HuH-7.5 (cell line): ENCODE measurements at regions not wholly inside any gene's neighbourhood (a gene's known extent, or its start where the extent isn't known, plus 50 kb on each side); places are given as distances from the start of the nearest gene placed in this dataset.
A peak's percentile ranks its signal among the peaks of the same experiment; 100 is the strongest.
"Not testable (repeated sequence)": the region's sequence is repeated elsewhere in the genome, so short reads cannot be mapped to it uniquely, and the experiment has no call there.

Experiments used
- DNase-seq: peaks from one replicate; pipeline ENCODE4 v3.0.0; 2011; ENCODE audit warnings: low spot score

GRCh38 chr17:13209081-13209480 lies 191.3 kb upstream of the ELAC2 start:
- no peak for DNase-seq

DNA sequence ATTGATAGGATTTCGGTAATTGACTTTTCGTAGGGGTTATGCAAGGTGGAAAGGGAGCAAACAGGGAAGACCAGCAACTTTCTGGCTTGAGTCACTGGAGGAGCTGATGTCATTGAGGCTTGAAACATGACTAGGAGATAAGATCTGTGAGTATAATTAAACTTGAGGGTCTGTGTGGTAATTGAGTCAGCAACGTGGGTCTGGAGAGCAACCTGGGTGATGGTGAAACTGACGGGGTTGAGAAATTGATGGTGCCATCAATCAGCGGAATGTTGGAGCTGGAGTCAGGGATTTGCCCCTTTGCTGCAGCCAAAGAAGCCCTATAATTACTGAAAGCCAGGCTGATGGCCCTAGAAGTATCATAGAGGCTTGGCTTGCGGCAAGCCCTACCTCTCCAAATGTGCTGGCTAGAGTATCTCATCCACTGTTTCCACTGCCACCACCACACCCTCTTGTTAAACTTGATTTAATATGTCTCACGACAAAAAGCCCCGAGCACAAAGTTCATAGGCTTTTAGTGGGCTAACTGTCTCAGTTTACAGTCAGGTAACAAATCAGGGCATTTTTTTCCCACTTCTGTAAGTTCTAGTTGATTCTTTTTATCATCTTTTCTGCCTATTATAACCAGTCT lies 186.9 kb upstream of the ELAC2 start:
- DNase-seq = no peak

- no peak for DNase-seq
Measured at GRCh38 chr17:13202835-13203234, 185.0 kb upstream of the ELAC2 start.

GRCh38 chr17:13200671-13201070 lies 182.8 kb upstream of the ELAC2 start:
- no peak for DNase-seq

DNA sequence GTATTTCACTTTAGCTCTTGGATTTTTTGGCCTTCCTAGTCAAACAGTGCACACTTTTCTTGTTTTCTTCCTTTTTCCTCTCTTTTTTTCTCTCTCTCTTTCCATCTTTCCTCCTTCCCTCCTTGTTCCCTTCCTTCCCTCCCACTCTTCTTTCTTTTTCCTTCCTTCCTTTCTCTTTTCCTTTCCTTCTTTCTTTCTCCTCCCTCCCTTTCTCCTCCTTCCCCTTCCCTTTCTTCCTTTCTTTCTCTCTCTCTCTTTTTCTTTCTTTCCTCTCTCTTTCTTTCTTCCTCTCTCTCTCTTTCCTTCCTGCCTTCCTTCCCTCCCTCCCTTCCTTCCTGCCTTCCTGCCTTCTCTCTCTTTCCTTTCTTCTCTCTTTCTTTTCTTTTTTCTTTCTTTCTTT lies 181.6 kb upstream of the ELAC2 start:
- DNase-seq = no peak

- DNase-seq = no peak
Measured at GRCh38 chr17:13197586-13197985, 179.8 kb upstream of the ELAC2 start.

- no peak for DNase-seq
Measured at GRCh38 chr17:13194887-13195286, 177.1 kb upstream of the ELAC2 start.

DNA sequence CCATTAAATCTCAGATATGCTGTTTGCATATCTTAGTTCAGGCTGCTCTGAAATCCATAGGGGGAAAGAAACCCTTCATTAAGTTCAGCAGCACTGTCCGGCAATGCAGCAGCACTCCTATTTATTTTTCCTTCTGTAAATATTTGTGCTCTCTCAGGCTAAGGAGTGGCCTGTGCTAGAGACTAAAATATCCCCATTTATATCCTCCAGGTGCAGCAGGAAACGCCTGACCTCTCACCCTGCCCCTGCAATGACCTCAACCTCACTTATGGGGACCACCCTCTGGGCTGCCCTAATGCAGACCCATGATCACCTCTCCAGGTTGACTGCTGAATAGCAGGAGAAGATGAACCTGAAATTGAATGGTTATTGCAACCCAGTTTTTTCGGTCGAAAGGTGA lies 165.0 kb upstream of the ELAC2 start:
- peak; percentile 16 for DNase-seq

DNA sequence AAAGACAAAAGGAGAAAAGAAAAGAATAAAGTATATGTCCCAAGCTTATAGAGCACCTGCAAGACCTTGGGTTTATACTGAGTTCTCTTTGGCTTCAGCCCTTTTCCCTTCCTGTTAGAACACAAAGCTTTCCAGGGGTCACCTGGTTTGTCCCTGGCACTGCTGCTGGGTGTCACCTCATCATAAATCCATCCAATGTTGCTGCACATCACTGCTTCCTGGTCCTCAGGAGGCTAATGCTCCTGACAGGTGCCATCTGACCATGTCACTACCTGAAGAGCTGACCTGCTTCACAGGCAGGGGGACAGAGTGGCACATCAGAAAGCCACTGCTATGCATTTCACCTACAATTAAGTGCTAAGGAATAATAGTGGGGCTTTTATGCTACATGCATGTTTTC lies 164.6 kb upstream of the ELAC2 start:
- peak; percentile 19 for DNase-seq

DNA sequence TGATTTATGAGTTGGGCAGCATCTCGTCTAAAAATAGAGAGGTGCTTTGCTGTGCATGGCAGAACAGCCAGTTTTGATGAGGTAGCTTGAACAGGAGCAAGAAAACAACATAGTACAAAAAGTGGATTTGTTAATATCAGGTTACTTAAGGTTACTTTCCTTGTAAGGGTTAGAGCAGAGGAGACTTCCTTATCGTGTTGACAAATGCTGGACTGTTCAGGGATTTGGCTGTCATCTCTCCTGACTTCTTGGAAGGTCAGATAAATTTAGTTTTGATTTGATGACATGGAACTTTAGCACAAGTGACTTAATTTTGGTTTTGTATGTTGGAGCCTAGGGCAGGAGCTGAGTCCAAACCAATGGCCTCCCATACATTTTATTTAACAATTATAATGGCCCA lies 163.9 kb upstream of the ELAC2 start:
- no peak for DNase-seq

GRCh38 chr17:13176436-13176835 lies 158.6 kb upstream of the ELAC2 start:
- no peak for DNase-seq

DNA sequence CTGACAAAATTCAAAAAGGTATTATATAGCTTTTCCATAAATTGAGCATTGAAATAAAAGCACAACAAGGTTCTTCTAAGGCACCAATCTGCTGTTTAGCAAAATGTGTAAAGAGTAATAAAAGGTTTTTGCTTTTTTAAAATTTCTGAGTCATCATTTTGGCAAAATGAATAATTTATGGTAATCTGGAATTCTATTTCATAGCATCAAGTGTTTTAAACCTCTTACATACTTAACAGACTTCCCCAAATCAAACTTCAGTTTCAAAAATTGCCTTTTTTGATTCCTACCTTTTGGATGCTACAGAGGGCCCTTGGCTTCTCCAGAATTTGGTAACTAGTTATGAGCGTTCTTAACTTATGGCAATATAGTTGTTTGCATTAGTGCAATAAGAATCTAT lies 154.0 kb upstream of the ELAC2 start:
- DNase-seq = no peak

DNA sequence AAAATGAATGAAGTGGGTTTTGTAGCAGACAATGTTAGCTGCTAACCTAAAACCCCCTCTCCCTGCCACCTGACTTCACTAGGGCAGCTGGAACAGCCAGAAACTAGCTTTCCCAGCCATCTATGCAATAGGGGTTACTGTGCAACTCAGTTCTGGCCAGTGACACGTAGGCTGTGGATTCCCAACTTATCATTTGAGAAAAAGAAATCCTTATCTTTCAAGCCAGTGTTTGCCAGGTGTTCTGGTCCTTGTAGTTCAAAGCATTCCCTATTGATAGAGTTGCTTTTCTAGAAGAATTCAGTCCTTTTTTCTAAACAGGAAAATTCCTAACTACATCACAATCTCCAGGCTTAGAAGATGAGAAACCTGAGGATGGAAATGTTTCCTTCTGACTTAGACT lies 144.5 kb upstream of the ELAC2 start:
- no peak for DNase-seq

- DNase-seq = no peak
Measured at GRCh38 chr17:13160790-13161189, 143.0 kb upstream of the ELAC2 start.

DNA sequence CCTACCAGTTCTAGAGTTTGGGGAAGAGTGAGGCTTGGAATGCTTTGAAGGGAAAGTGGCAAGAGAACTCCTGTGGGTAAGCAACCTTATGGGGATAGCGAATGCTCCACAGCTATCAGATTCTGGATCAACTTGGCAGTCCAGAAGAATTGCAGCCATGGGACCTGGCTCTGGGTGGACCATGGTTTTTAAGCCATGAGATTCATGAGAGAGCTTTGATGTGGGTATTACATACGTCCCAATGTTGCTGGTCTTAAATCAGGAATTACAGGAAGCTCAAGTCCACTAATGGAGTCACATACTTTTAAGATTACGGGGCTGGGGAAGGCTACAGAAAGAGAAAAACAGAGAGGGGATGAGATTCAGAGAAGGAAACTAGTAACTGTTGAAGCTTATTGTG lies 142.5 kb upstream of the ELAC2 start:
- DNase-seq = no peak

- DNase-seq = no peak
Measured at GRCh38 chr17:13158494-13159240, 140.8 kb upstream of the ELAC2 start.

- DNase-seq = no peak
Measured at GRCh38 chr17:13157656-13158055, 139.8 kb upstream of the ELAC2 start.

DNA sequence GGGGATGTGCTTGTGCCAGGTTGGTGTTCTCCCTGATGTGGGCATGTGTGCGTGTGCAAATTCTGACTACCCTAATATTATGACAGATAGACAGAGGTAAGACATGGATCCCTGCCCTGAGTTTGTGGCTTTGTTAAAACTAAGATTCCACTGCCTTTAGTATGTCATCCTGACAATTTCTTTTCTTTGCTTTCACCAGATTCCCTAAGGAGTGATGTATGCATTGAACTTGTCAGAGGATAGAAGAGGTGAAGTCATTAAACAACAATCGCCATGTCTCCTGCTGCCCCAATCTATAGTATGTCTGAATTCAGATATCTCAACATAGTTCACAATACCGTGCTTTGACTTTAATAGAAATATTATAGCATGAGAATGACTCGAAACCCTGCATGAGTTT lies 137.1 kb upstream of the ELAC2 start:
- no peak for DNase-seq

- DNase-seq = no peak
Measured at GRCh38 chr17:13154398-13154797, 136.6 kb upstream of the ELAC2 start.

DNA sequence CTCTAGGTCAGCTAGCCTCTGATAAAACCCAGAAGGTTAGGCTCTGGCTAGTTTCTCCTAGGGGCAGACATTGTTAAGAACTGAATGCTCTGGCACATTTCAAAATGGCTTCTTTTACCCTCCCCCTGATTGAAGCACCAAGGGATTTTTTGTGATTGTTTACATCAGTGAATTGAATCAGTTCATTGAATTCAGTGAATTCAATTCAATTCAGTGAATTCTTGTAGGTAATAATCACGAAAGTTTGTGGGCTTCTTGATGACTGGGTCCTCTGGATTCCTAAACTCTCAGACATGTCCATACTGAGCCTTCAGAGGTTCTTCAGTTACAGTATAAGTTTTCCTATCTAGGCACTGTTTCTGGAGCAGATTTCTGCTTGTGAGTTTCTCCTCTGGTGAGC lies 135.2 kb upstream of the ELAC2 start:
- DNase-seq = no peak

- no peak for DNase-seq
Measured at GRCh38 chr17:13152501-13152900, 134.7 kb upstream of the ELAC2 start.

DNA sequence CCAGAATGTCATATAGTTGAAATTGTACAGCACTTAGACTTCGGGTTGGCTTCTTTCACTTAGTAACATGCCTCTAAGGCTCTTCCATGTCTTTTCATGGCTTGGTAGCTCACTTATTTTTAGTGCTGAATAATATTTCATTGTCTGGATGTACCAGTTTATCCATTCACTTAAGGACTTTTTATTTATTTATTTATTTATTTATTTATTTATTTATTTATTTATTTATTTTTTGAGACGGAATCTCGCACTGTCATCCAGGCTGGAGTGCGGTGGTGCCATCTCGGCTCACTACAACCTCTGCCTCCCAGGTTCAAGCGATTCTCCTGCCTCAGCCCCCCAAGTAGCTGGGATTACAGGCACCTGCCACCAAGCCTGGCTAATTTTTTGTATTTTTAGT lies 132.9 kb upstream of the ELAC2 start:
- DNase-seq = not testable (repeated sequence)

- DNase-seq = no peak
Measured at GRCh38 chr17:13143001-13143400, 125.2 kb upstream of the ELAC2 start.

- DNase-seq = no peak
Measured at GRCh38 chr17:13140750-13141149, 122.9 kb upstream of the ELAC2 start.
